ENCODE measurements at regions not wholly inside any gene's neighbourhood (a gene's known extent, or its start where the extent isn't known, plus 50 kb on each side); places are given as distances from the start of the nearest gene placed in this dataset.

DNA sequence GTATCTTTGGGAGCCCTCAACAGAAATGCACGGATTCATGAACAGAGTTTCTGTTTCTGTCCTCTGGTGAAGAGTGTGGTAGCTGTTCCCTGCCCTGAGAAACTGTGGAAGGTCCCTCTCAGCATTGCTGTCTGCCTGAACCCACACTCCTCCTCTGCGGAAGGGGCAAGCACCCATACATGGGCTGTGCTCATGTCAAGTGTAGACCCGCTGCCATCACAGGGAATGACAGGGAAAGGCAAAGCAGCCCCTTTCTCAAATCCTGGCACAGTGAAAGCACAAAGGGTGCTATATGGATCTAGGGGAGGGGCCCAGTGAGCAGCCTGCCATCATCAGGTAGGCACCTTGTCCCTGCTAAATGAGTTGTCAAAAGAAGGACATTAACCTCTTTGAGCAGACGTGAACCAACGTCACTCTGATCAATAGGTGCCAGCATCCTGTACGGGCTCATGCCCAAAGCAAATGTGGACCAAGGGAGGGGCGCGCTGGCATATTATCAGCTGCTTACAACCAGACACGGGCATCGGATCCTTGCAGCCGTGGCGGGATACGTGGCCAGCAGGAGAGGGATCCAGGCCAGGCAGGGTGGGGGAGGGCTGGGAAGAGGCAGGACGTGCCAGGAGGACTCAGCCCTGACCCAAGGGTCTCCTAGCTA lies 231.2 kb upstream of the PMEPA1 start:
- Mint-ChIP-seq H3K27ac (no peak overlapping the region), H3K27me3 (ENCODE audit: low read depth) (peaks cover 3% of the 10 kb centered on the region), H3K4me3 (no peak overlapping the region), H3K36me3 (ENCODE audit: low read depth) (no peaks in the 10 kb centered on the region), H3K9me3 (ENCODE audit: insufficient read depth) (no peaks in the 10 kb centered on the region), H3K4me1 (ENCODE audit: low read depth) (no peaks in the 10 kb centered on the region)
- DNase-seq (no peak), ATAC-seq (no peak)
- POLR2A ChIA-PET: no interaction called here
- CTCF ChIA-PET: no interaction called here

DNA sequence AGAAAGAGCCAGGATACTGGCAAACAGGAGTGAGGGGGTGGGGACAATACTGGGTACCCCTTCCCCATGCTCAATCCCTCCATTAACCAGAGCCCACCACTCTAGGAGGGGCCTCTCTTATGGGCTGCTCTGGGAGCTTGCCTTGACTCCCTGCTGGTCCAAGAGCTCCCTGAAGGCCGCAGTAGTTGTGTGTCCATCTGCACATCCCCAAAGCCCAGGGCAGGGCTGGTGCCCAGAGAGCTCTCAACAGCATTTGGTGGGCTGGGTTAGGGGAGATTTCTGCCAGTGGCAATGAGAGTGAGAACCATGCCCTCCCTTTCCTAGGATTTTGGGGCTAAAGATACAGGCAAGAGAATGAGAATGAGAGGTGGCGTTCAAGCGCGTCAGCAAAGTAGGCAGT lies 230.6 kb upstream of the PMEPA1 start:
- POLR2A ChIA-PET: no interaction called here
- CTCF ChIA-PET: no interaction called here
- ATAC-seq: no peak
- Mint-ChIP-seq H3K36me3 (ENCODE audit: low read depth) (no peaks in the 10 kb centered on the region), H3K4me1 (ENCODE audit: low read depth) (no peaks in the 10 kb centered on the region), H3K27ac (no peak overlapping the region), H3K27me3 (ENCODE audit: low read depth) (peaks cover 3% of the 10 kb centered on the region), H3K4me3 (no peak overlapping the region), H3K9me3 (ENCODE audit: insufficient read depth) (no peaks in the 10 kb centered on the region)
- no peak for DNase-seq

DNA sequence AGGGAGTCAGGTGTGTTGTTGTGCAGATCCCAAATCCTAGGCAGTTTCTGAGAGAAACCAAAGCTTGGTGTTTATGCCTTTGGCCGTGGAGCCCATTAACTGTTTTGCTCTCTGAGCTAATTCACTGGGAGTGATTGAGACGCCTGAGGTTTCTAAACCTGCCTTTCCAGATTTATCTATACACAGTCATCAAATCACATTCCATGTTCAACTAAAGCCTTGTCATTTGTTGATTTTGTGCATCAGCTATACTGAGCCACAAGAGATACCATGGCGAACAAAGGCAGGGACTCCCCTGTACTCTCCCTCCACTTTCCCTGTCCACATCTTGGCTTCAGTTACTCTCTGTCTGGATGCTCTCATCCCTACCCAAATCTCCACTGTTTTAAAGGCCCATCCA lies 229.7 kb upstream of the PMEPA1 start:
- Mint-ChIP-seq H3K36me3 (ENCODE audit: low read depth) (no peaks in the 10 kb centered on the region), H3K4me3 (no peak overlapping the region), H3K4me1 (ENCODE audit: low read depth) (no peaks in the 10 kb centered on the region), H3K27ac (no peak overlapping the region), H3K27me3 (ENCODE audit: low read depth) (peaks cover 3% of the 10 kb centered on the region), H3K9me3 (ENCODE audit: insufficient read depth) (no peaks in the 10 kb centered on the region)
- ChIA-PET POLR2A (no interaction called here), CTCF (no interaction called here)
- DNase-seq: no peak
- no peak for ATAC-seq

DNA sequence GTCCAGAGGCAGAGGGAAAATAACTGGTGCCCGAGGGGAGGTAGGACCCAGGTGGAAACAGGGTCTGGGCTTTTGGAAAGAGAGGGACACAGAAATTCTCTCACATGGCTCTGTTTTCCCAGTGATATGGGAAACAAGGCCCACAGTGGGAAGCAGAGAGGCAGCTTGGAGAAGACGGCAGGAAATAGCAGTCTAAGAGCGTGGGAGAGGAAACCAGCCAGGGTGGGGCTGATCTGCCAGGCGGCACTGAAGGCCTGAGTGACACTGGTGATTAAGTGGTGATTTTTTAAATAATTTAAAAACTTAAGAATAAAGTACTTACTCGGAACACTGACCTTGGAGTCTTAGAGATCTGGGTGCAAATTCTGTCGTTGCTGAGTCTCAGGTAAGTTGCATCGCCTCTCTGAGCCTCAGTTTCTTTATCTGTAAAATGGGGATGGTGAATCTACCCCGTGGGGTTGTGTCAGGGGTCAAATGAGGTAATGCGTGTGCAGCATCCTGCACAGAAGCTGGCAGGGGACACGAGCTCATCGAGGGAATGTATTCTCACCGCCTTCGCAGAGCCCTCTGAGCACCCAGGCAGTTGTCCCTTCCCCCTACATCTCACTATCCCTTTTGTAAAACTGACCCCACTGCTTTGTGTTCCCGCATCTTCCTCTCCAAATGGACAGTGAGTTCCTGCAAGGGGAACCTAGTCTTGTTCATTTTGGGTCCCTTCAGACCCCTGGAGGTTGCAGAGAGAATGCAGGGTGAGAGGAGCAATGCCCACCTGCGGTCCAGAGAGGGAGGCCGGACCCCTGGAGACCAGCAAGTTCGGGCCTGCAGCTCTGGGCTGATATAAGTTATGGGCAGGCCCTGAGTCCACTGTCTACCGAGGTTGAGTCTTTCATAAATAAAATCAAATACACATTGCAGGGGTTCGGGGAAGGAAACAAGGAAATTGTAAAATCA lies 228.6 kb upstream of the PMEPA1 start:
- ChIA-PET CTCF (no interaction called here), POLR2A (no interaction called here)
- H3K4me1 Mint-ChIP-seq (ENCODE audit: low read depth): no peaks in the 10 kb centered on the region
- H3K27me3 Mint-ChIP-seq (ENCODE audit: low read depth): peaks cover 3% of the 10 kb centered on the region
- no peaks in the 10 kb centered on the region for H3K9me3 Mint-ChIP-seq (ENCODE audit: insufficient read depth)
- DNase-seq (no peak), ATAC-seq (no peak)
- no peaks in the 10 kb centered on the region for H3K36me3 Mint-ChIP-seq (ENCODE audit: low read depth)
- no peak overlapping the region for H3K4me3 Mint-ChIP-seq
- no peak overlapping the region for H3K27ac Mint-ChIP-seq

DNA sequence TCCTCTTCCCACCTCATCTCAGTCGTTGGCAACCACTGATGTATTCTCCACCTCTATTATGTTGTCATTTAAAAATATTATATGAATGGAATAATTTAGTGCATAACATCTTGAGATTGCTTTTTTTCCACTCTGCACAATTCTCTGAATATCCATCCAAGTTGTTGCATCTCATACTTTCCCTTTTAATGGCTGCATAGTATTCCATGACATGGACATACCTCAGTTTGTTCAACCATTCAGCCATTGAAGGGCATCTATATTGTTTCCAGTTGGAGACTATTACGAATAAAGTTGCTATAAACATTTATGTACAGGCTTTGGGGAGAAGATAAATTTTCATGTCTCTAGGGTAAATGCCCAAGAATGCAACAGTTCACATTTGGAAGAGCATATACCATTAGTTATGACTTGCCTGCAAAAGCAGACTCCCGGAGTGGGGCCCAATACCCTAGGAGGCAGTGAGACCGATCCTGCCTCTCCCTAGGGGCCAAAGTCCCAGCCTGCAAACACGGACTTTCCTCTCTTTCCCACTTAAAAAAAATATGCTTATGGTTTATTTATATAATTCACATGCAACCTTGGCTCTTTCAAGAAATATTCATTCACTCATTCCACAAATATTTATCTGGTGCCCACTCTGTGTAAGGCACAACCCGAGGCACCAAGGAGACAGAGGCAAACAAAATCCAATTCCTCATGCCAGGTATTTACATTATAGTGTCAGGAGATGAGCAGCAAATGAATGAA lies 227.0 kb upstream of the PMEPA1 start:
- Mint-ChIP-seq H3K27ac (no peak overlapping the region), H3K36me3 (ENCODE audit: low read depth) (no peaks in the 10 kb centered on the region), H3K9me3 (ENCODE audit: insufficient read depth) (no peaks in the 10 kb centered on the region), H3K27me3 (ENCODE audit: low read depth) (peaks cover 3% of the 10 kb centered on the region), H3K4me1 (ENCODE audit: low read depth) (no peaks in the 10 kb centered on the region), H3K4me3 (no peak overlapping the region)
- ATAC-seq: no peak
- DNase-seq: no peak
- POLR2A ChIA-PET: no interaction called here
- CTCF ChIA-PET: no interaction called here

DNA sequence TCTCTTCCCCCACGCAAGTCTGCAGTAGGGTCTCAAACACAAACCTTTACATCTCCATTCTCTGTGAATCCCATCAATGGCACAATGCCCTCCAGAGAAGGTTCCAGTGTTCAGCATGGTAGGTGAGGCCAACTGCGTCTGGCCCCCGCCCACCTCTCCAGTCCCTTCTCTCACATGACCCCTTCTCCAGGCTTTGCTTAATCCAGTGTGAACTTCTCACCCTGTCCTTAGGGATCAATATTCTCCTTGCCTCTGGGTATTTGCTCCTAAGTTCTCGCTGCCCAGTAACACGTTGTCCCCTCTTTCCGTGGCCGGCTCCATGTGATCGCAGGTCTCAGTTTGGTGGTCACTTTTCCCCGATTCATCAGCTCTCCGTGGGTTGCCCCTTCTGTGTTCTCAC lies 225.1 kb upstream of the PMEPA1 start:
- ChIA-PET POLR2A (no interaction called here), CTCF (no interaction called here)
- no peaks in the 10 kb centered on the region for H3K9me3 Mint-ChIP-seq (ENCODE audit: insufficient read depth)
- H3K27me3 Mint-ChIP-seq (ENCODE audit: low read depth): peaks cover 3% of the 10 kb centered on the region
- DNase-seq (no peak), ATAC-seq (no peak)
- H3K36me3 Mint-ChIP-seq (ENCODE audit: low read depth): no peaks in the 10 kb centered on the region
- H3K4me1 Mint-ChIP-seq (ENCODE audit: low read depth): no peaks in the 10 kb centered on the region
- no peak overlapping the region for H3K4me3 Mint-ChIP-seq
- no peak overlapping the region for H3K27ac Mint-ChIP-seq

DNA sequence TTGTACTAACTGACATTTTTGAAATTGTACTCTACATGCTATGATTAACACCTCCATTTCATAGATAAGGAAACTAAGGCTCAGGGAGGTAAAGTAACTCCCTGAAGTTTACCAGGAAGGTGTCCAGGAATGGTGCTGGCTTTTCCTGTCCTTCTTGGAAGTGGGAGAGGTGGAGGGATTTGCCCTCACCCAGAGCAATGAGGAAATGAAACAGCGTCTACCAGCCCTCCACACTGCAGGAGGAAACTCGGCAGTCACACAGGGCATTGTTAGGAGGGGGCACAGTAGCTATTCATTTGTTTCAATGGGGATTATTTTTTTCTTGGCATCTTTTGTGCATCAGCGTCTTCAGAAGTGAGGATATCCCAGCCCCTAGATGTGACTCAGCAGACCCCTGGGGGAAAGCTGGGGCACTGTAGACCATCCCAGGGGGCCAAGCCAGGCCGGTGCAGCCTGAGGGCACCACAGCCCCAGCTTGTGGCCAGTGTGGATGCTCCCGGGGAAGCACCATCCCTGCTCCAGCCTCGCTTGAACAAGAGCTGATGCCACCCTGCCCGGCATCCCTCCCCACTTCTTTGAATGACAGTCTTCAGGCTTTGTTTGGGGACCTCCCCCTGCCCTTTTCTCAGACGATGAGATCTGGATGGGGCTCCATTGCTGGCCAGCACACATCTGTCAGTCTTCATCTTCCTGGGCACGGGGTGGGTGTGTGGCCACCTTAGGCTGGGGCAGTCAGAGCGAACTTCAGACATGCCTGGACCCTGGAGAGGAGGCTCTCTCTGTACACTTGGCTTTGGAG lies 224.4 kb upstream of the PMEPA1 start:
- peaks cover 3% of the 10 kb centered on the region for H3K27me3 Mint-ChIP-seq (ENCODE audit: low read depth)
- H3K4me1 Mint-ChIP-seq (ENCODE audit: low read depth): no peaks in the 10 kb centered on the region
- no peak overlapping the region for H3K27ac Mint-ChIP-seq
- no peak overlapping the region for H3K4me3 Mint-ChIP-seq
- H3K9me3 Mint-ChIP-seq (ENCODE audit: insufficient read depth): no peaks in the 10 kb centered on the region
- no peak for DNase-seq
- no peak for ATAC-seq
- H3K36me3 Mint-ChIP-seq (ENCODE audit: low read depth): no peaks in the 10 kb centered on the region
- ChIA-PET POLR2A (no interaction called here), CTCF (no interaction called here)

DNA sequence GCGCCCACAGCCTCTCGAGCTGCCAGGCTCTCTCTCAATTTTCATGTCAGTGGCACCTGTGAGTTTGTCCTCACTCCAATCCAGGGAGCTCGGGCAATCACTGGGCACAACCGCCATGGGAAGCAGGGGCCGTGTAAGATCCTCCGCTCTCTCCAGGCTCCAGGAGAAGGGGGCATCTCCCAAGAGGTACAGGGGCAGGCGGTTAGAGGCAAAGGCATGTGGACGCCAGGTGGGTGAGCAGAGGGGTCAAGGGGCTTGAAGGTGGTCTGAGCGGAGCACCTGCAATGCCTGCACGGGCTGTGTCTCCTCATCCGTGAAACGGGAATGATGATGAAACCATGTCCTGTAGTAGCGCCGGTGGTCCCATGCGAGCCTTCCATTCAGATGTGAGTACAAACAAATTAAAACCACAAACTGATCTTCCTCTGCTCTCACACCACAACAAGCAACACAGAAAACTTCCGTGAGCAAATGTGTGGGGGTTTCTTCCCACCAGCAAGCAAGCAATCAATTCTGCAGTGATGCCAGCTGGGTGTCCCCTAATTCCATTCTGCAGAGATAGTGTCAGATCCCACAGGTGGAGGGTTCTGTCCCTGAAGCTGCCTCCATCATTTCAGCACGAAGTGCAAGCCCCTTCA lies 222.5 kb upstream of the PMEPA1 start:
- ChIA-PET CTCF (no interaction called here), POLR2A (no interaction called here)
- Mint-ChIP-seq H3K27ac (no peak overlapping the region), H3K36me3 (ENCODE audit: low read depth) (no peaks in the 10 kb centered on the region), H3K4me3 (no peak overlapping the region), H3K9me3 (ENCODE audit: insufficient read depth) (no peaks in the 10 kb centered on the region), H3K27me3 (ENCODE audit: low read depth) (peaks cover 1% of the 10 kb centered on the region), H3K4me1 (ENCODE audit: low read depth) (no peaks in the 10 kb centered on the region)
- ATAC-seq: no peak
- DNase-seq: no peak

DNA sequence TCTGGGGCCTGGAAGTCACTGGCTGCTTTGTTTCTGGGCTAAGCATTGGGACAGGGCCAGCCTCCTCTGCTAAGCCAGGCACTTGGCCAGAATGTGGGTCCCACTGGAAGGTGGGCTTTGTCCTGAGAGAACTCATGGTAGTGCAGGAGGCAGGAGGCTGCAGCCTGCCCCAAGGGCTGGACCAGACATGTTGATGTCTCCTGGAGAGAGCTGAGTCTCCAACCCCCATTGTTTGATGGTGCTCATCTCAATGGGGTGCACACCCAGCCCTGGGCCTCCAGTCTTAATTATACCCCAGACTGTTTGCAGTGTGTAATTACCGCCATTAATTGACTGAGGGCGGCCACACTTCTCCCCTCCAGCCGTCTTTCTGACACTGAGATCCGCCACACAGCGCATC lies 220.5 kb upstream of the PMEPA1 start:
- H3K4me3 Mint-ChIP-seq: no peak overlapping the region
- ChIA-PET CTCF (no interaction called here), POLR2A (no interaction called here)
- no peaks in the 10 kb centered on the region for H3K27me3 Mint-ChIP-seq (ENCODE audit: low read depth)
- peaks cover 14% of the 10 kb centered on the region for H3K9me3 Mint-ChIP-seq (ENCODE audit: insufficient read depth)
- no peaks in the 10 kb centered on the region for H3K36me3 Mint-ChIP-seq (ENCODE audit: low read depth)
- DNase-seq (no peak), ATAC-seq (no peak)
- H3K27ac Mint-ChIP-seq: no peak overlapping the region
- no peaks in the 10 kb centered on the region for H3K4me1 Mint-ChIP-seq (ENCODE audit: low read depth)

DNA sequence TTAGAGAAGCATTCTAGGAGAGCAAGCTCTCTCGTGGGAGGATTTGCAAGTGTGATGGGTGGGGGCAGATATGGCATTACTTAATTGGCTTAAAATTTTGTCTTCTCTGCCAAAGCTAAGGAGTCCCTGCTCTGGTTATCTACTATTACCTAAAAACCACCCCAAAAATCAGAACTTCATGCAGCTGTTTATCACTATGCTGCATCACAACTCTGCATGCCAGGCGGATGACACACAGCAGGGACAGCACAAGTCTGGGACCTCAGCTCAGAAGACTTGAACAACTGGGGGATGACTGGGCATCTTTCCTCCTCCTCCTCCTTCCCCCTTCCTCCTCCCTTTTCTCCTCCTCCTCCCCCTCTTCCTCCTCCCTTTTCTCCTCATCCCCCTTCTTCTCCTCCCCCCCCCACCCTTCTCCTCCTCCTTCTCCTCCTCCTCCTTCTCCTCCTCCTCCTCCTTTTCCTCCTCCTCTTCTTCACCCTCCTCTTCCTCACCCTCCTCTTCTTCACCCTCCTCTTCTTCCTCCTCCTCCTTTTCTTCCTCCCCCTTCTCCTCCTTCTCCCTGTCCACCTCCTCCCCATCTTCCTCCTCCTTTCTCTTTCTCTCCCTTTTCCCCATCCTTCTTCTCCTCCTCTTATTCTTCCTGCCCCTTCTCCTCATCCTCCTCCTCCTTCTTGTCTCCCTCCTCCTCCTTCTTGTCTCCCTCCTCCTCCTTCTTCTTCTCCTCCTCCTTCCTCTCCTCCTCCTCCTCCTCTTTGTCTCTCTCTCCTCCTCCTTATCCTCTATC lies 218.6 kb upstream of the PMEPA1 start:
- ATAC-seq: no peak
- CTCF ChIA-PET: no interaction called here
- DNase-seq: no peak
- H3K4me1 Mint-ChIP-seq (ENCODE audit: low read depth): no peaks in the 10 kb centered on the region
- no peak overlapping the region for H3K27ac Mint-ChIP-seq
- H3K9me3 Mint-ChIP-seq (ENCODE audit: insufficient read depth): peaks cover 17% of the 10 kb centered on the region
- no peak overlapping the region for H3K4me3 Mint-ChIP-seq
- no peaks in the 10 kb centered on the region for H3K36me3 Mint-ChIP-seq (ENCODE audit: low read depth)
- H3K27me3 Mint-ChIP-seq (ENCODE audit: low read depth): no peaks in the 10 kb centered on the region
- POLR2A ChIA-PET: no interaction called here

DNA sequence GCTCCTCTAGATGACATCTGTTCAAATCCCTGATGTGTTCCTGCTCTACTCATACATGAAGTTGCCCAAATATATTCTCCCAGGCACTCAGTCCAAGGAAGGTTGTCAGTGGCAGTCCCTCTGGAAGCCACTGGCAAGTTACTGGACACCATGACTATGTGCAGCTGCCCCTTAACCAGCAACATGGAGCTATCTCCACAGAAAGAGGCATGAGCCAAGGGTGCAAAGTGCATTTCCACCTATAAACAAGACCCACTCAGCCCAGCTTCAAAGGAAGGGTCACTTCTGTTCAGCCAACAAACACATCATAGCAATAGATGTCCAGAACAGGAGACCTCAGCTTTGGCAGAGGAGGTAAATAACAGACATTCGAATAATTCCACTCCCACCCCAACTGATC lies 217.6 kb upstream of the PMEPA1 start:
- Mint-ChIP-seq H3K4me3 (no peak overlapping the region), H3K27ac (no peak overlapping the region), H3K27me3 (ENCODE audit: low read depth) (no peaks in the 10 kb centered on the region), H3K9me3 (ENCODE audit: insufficient read depth) (peaks cover 17% of the 10 kb centered on the region), H3K36me3 (ENCODE audit: low read depth) (no peaks in the 10 kb centered on the region), H3K4me1 (ENCODE audit: low read depth) (no peaks in the 10 kb centered on the region)
- ATAC-seq (no peak), DNase-seq (no peak)
- ChIA-PET CTCF (no interaction called here), POLR2A (no interaction called here)
